ENCODE measurements at regions not wholly inside any gene's neighbourhood (a gene's known extent, or its start where the extent isn't known, plus 50 kb on each side); places are given as distances from the start of the nearest gene placed in this dataset.
"Not testable (repeated sequence)": the region's sequence is repeated elsewhere in the genome, so short reads cannot be mapped to it uniquely, and the experiment has no call there.

GRCh38 chr16:73107371-73107770 is 59.4 kb upstream of the ZFHX3 start:
- Histone ChIP-seq H3K79me2 (ENCODE audit: control insufficient read depth, insufficient read depth, low read length) (no peaks in the 10 kb centered on the region), H3K4me3 (replicated peaks in 1 of 4; ENCODE audit: control extremely low read depth in 1 of 4, insufficient read depth in 1 of 4, low read depth in 3 of 4, low read length in 4 of 4) (no peak overlapping the region), H2AFZ (ENCODE audit: low read length) (no peak overlapping the region), H3K27ac (ENCODE audit: insufficient read depth, low read length) (no peak overlapping the region), H3K4me1 (ENCODE audit: control insufficient read depth, extremely low read depth, insufficient read depth, low read length) (no peaks in the 10 kb centered on the region), H3K27me3 (ENCODE audit: control insufficient read depth, insufficient read depth, low read length) (no peaks in the 10 kb centered on the region), H3K4me2 (ENCODE audit: extremely low read depth, insufficient read depth, low read length) (no peak overlapping the region), H4K20me1 (ENCODE audit: control insufficient read depth, extremely low read depth, insufficient read depth, low read length) (no peaks in the 10 kb centered on the region), H3K9me3 (ENCODE audit: control insufficient read depth, insufficient read depth, low read depth, low read length) (no peaks in the 10 kb centered on the region), H3K36me3 (ENCODE audit: control insufficient read depth, insufficient read depth, low read length) (no peaks in the 10 kb centered on the region), H3K9ac (ENCODE audit: insufficient read depth, low read length) (no peak overlapping the region)
- TF ChIP-seq, protein P1, sequence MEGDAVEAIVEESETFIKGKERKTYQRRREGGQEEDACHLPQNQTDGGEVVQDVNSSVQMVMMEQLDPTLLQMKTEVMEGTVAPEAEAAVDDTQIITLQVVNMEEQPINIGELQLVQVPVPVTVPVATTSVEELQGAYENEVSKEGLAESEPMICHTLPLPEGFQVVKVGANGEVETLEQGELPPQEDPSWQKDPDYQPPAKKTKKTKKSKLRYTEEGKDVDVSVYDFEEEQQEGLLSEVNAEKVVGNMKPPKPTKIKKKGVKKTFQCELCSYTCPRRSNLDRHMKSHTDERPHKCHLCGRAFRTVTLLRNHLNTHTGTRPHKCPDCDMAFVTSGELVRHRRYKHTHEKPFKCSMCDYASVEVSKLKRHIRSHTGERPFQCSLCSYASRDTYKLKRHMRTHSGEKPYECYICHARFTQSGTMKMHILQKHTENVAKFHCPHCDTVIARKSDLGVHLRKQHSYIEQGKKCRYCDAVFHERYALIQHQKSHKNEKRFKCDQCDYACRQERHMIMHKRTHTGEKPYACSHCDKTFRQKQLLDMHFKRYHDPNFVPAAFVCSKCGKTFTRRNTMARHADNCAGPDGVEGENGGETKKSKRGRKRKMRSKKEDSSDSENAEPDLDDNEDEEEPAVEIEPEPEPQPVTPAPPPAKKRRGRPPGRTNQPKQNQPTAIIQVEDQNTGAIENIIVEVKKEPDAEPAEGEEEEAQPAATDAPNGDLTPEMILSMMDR (conservative IDR thresholded peaks at IDR 0.05 in 1 of 2, IDR thresholded peaks at IDR 0.05 in 1 of 2; ENCODE audit: low read depth in 1 of 2, low read length in 2 of 2): no peak
- no peak for TF ChIP-seq EZH2 (IDR thresholded peaks at IDR 0.05; ENCODE audit: low read length, missing control alignments)
- DNase-seq (ENCODE audit: low read depth in 2 of 2): no peak

- no peak overlapping the region for H3K4me3 ChIP-seq (replicated peaks in 1 of 4; ENCODE audit: control extremely low read depth in 1 of 4, insufficient read depth in 1 of 4, low read depth in 3 of 4, low read length in 4 of 4)
- H3K27ac ChIP-seq (ENCODE audit: insufficient read depth, low read length): no peak overlapping the region
- no peak overlapping the region for H3K9ac ChIP-seq (ENCODE audit: insufficient read depth, low read length)
- no peak for DNase-seq (ENCODE audit: low read depth in 2 of 2)
- H3K36me3 ChIP-seq (ENCODE audit: control insufficient read depth, insufficient read depth, low read length): no peaks in the 10 kb centered on the region
- H3K4me2 ChIP-seq (ENCODE audit: extremely low read depth, insufficient read depth, low read length): no peak overlapping the region
- H2AFZ ChIP-seq (ENCODE audit: low read length): no peak overlapping the region
- no peaks in the 10 kb centered on the region for H3K9me3 ChIP-seq (ENCODE audit: control insufficient read depth, insufficient read depth, low read depth, low read length)
- no peaks in the 10 kb centered on the region for H3K4me1 ChIP-seq (ENCODE audit: control insufficient read depth, extremely low read depth, insufficient read depth, low read length)
- no peaks in the 10 kb centered on the region for H3K79me2 ChIP-seq (ENCODE audit: control insufficient read depth, insufficient read depth, low read length)
- no peaks in the 10 kb centered on the region for H3K27me3 ChIP-seq (ENCODE audit: control insufficient read depth, insufficient read depth, low read length)
- H4K20me1 ChIP-seq (ENCODE audit: control insufficient read depth, extremely low read depth, insufficient read depth, low read length): no peaks in the 10 kb centered on the region
- no peak for TF ChIP-seq EZH2 (IDR thresholded peaks at IDR 0.05; ENCODE audit: low read length, missing control alignments)
These were observed 58.6 kb upstream of the ZFHX3 start for GRCh38 chr16:73106329-73107034.

DNA sequence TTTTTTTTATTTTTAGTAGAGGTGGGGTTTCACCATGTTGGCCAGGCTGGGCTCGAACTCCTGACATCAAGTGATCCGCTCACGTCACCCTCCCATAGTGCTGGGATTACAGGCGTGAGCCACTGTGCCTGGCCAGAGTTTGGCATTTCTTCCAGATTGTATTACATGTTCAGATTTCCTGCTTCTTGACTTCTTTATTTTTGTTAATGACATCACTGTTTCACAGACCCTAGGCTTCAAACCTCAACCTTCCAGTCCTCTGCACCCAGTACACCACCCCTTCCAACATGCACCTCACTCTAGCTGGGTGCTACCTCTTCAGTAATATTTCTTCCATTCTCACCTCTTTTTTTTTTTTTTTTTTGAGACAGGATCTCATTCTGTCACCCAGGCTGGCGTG is 53.6 kb upstream of the ZFHX3 start:
- TF ChIP-seq, protein P1 (conservative IDR thresholded peaks at IDR 0.05 in 1 of 2, IDR thresholded peaks at IDR 0.05 in 1 of 2; ENCODE audit: low read depth in 1 of 2, low read length in 2 of 2): no peak
- no peak for TF ChIP-seq EZH2 (IDR thresholded peaks at IDR 0.05; ENCODE audit: low read length, missing control alignments)
- DNase-seq (ENCODE audit: low read depth in 2 of 2): no peak
- Histone ChIP-seq H3K36me3 (ENCODE audit: control insufficient read depth, insufficient read depth, low read length) (no peaks in the 10 kb centered on the region), H3K4me1 (ENCODE audit: control insufficient read depth, extremely low read depth, insufficient read depth, low read length) (no peaks in the 10 kb centered on the region), H3K79me2 (ENCODE audit: control insufficient read depth, insufficient read depth, low read length) (no peaks in the 10 kb centered on the region), H3K9me3 (ENCODE audit: control insufficient read depth, insufficient read depth, low read depth, low read length) (no peaks in the 10 kb centered on the region), H2AFZ (ENCODE audit: low read length) (no peak overlapping the region), H3K27ac (ENCODE audit: insufficient read depth, low read length) (no peak overlapping the region), H3K27me3 (ENCODE audit: control insufficient read depth, insufficient read depth, low read length) (no peaks in the 10 kb centered on the region), H3K4me3 (replicated peaks in 1 of 4; ENCODE audit: control extremely low read depth in 1 of 4, insufficient read depth in 1 of 4, low read depth in 3 of 4, low read length in 4 of 4) (no peak overlapping the region), H3K4me2 (ENCODE audit: extremely low read depth, insufficient read depth, low read length) (no peak overlapping the region), H3K9ac (ENCODE audit: insufficient read depth, low read length) (no peak overlapping the region), H4K20me1 (ENCODE audit: control insufficient read depth, extremely low read depth, insufficient read depth, low read length) (no peaks in the 10 kb centered on the region)

DNA sequence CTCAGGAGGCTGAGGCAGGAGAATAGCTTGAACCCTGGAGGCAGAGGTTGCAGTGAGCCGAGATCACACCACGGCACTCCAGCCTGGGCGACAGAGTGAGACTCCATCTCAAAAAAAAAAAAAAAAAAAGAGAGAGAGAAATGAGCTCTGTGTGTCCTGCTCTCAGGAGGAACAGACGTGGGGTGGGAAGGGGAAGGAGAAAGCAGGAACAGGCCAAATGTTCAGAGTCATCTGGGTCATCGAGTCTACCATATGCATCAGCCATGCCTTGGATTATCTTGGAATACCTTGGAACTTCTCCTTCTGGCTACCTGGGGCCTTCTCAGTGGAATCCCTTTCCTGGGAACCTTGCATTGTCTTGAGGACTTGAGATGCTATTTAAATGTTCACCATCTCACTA is 51.7 kb upstream of the ZFHX3 start:
- not testable (repeated sequence) for H4K20me1 ChIP-seq (ENCODE audit: control insufficient read depth, extremely low read depth, insufficient read depth, low read length); H3K79me2 ChIP-seq (ENCODE audit: control insufficient read depth, insufficient read depth, low read length); H3K27ac ChIP-seq (ENCODE audit: insufficient read depth, low read length); H3K36me3 ChIP-seq (ENCODE audit: control insufficient read depth, insufficient read depth, low read length); H2AFZ ChIP-seq (ENCODE audit: low read length); DNase-seq (ENCODE audit: low read depth in 2 of 2); H3K9ac ChIP-seq (ENCODE audit: insufficient read depth, low read length); H3K4me3 ChIP-seq (replicated peaks in 1 of 4; ENCODE audit: control extremely low read depth in 1 of 4, insufficient read depth in 1 of 4, low read depth in 3 of 4, low read length in 4 of 4); H3K9me3 ChIP-seq (ENCODE audit: control insufficient read depth, insufficient read depth, low read depth, low read length); H3K27me3 ChIP-seq (ENCODE audit: control insufficient read depth, insufficient read depth, low read length); H3K4me2 ChIP-seq (ENCODE audit: extremely low read depth, insufficient read depth, low read length); H3K4me1 ChIP-seq (ENCODE audit: control insufficient read depth, extremely low read depth, insufficient read depth, low read length)

Data from fibroblast of lung (primary cell).